ENCODE measurements at regions not wholly inside any gene's neighbourhood (a gene's known extent, or its start where the extent isn't known, plus 50 kb on each side); places are given as distances from the start of the nearest gene placed in this dataset.

GRCh38 chr6:156175433-156175832 lies 601.7 kb upstream of the ARID1B start:
- no peak for DNase-seq

- DNase-seq, result no peak
These were observed 602.9 kb upstream of the ARID1B start for GRCh38 chr6:156174031-156174890.

- no peak for DNase-seq
These were observed 607.8 kb upstream of the ARID1B start for GRCh38 chr6:156169371-156169770.

GRCh38 chr6:156167625-156168071 lies 609.5 kb upstream of the ARID1B start:
- no peak for DNase-seq

- no peak for DNase-seq
These were observed 610.1 kb upstream of the ARID1B start for GRCh38 chr6:156167016-156167624.

DNA sequence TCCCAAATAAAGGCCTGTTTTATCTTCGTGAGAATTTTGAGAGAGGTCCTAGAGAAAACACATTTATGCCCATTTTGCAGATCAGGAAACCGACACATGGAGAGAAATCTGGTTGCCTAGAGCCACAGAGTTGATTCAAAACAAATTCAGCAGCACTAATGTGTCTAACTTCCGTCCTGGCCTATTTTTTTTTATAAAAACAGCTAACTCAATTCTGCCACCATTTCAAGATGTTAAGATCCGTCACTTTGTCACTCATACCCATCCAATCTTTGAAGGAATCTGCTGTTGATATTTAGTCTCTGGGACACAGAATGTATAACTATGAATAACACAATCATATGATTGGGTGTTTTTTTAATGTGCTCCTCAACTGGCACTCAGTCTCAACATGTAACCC lies 611.1 kb upstream of the ARID1B start:
- no peak for DNase-seq

DNA sequence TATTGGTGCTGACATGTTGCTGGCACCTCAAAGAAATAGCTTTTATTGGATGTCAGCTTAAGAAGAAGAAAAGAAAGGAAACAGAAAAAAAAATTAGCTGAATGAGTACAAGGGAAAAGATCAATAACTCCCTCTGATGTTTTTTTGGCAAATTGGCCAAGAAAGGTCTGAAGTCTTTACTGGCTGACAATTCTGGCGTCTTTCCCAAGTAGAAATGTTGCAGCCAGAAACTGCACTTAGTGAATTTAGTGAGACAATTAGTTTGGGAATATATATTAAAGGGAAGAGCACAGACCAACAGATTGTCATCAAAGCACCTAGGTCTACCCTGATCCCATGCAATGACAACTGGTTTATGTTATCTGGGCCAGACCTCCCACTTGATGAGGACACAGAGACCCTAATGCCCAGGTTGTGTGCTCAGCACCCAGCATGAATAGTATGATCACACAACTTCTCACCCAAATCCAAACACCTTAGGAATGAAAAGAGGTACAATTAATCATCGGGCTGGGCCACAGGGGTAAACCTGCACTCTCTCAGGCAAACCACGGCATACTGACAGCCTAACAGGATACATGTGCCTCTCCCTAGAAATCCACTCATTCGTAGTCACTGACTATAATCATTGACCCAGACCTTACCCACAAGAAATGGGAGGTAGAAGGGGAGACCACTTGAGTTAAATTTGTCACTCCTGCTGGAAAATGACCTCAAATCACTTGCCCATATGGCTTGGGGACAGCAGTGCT lies 612.3 kb upstream of the ARID1B start:
- DNase-seq, result no peak

DNA sequence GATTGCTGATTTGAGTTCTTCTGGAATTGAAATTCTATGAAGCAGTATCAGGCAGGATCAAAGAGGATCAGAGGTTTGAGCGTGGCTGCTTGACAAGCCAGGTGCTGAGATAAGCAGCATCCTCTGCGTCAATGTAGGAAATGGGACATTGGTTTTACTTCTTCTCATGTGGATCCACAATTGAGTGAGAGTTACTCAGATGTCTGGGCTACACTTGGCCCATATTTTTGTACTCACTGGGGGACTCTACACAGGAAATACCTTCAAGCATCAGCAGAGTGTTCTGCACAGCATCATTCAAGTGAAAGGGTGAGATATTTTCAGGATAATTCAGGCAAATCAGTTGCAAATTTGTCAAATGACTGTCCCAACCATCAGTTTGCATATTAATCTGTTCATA lies 613.9 kb upstream of the ARID1B start:
- DNase-seq, result no peak

- no peak for DNase-seq
These were observed 615.7 kb upstream of the ARID1B start for GRCh38 chr6:156161471-156161870.

- DNase-seq, result no peak
These were observed 616.4 kb upstream of the ARID1B start for GRCh38 chr6:156160795-156161165.

DNA sequence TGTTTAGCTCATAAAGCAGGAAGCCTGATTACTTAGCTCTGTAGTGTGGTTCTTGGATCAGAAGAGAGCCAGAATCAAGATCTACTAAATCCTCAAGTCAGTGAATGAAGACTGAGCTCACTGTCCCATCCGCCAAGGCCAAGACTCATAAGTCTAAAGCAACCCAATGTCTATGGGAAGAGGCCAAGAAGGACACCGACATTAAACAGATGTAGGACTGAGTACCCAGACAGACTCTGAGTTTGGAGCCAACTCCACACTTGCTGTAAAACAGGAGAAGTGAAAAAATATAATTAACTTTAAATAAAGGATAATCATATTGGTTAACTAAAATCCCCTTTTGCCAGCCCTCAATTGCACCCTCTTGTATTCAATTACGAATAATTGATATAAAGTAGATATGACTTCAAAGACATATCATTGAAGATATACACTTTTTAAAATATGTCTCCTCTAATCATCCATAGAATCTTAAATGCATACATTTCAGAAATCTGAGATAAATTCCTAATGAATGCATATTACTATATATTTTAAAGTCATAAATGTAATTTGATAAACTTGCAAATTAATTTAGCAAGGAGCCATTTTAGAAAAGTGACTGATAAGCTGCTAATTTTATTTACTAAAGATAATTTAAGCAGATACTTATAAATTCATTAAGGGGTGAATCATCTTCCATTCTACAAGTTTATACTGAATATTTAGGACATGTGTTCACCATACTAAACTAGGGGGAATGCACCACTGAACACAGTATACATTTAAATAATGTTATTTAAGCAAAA lies 617.0 kb upstream of the ARID1B start:
- no peak for DNase-seq

GRCh38 chr6:156154896-156155295 lies 622.3 kb upstream of the ARID1B start:
- DNase-seq, result no peak

GRCh38 chr6:156150391-156150790 lies 626.8 kb upstream of the ARID1B start:
- no peak for DNase-seq

DNA sequence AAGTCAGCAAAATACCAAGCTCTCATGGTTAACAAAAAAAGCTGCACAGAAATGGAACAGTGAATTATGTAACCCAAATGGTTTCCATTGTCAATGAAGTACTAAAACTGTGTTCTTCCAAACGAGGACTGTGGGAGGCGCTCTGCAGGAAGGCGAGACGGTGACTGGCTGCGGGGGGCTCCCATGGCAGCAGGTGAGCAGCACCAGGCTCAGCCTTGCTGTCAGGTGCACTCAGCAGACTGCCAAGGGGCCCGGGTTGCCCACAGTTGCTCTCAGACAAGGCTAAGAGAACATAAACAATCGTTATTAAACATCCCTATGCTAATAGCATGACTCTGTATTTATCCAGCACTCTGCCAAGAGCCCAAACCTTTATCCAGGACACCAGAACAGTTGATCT lies 630.3 kb upstream of the ARID1B start:
- no peak for DNase-seq

- DNase-seq, result no peak
These were observed 645.8 kb upstream of the ARID1B start for GRCh38 chr6:156131221-156131903.

GRCh38 chr6:156126535-156126934 lies 650.6 kb upstream of the ARID1B start:
- DNase-seq, result no peak

DNA sequence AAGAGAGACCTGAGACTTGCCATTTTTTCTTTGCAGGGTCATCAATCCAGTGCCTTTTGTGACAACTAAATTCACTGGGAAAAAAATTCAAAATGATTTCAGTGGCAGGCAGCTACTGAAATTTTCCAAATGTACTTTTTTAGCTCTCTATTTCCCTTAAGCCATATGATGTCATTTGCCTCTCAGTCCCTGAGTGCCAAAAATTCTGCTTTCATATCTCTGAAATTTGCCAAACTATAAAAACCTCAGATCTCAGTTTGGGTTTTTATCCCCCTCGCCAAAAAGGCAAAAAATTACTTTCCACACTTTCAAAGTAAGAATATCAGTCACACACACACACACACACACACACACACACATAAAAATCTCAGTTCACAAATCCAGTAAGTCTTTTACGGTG lies 651.3 kb upstream of the ARID1B start:
- DNase-seq, result no peak

DNA sequence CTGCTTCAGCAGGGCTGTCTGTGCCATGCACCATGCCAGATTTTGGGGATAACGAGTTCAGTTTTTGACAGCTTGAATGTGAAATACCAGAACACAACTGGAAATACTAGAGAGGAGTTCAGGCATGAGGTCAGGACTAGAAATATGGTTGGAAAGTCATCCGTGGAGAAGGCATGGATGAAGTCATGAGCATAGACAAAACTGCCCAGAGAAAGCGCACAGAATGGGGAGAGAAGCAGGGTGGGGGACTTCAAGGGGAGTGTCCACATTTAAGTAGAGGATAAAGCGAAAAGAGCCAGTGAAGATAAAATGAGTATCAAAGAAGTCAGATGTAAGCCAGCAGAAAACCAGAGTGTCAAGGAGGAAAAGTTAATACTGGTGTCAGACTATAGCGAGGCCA lies 653.4 kb upstream of the ARID1B start:
- DNase-seq, result no peak

GRCh38 chr6:156121973-156122372 lies 655.2 kb upstream of the ARID1B start:
- no peak for DNase-seq

- DNase-seq, result no peak
These were observed 658.9 kb upstream of the NOX3 start for GRCh38 chr6:156114541-156114940.

- no peak for DNase-seq
These were observed 658.0 kb upstream of the NOX3 start for GRCh38 chr6:156113631-156114030.

DNA sequence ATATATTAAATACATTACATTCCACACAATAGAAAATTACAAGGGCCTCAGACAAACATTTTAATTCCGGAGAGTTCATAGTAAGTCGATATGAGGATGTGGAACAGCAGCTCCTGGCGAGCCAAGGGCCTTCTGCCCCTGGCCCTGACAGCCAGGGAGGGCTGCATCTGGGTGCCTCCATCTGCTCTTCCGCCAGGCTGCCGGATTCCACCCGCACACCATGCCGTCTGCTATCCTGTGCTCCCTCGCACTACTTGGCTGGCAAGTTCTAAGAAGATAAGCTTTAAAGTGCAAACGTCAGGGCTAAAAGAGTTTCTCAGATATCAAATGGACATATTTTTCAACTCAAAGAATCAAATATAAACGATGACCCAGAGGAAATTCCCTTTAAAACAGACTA lies 656.3 kb upstream of the NOX3 start:
- no peak for DNase-seq

All from activated CD4-positive, alpha-beta T cell treated with anti-CD3 and anti-CD28 coated beads for 1 hour (primary cell).